GM19468 (cell line): ENCODE measurements at regions not wholly inside any gene's neighbourhood (a gene's known extent, or its start where the extent isn't known, plus 50 kb on each side); places are given as distances from the start of the nearest gene placed in this dataset.

Experiments used
- ATAC-seq: cut with Tn5 transposase; IDR thresholded peaks from one replicate; pipeline ENCODE4 v1.9.1; 2021; ENCODE audit warnings: mild to moderate bottlenecking, moderate library complexity, moderate number of reproducible peaks; ENCODE audit not compliant: unreplicated experiment; ENCODE audit errors: extremely low read depth

DNA sequence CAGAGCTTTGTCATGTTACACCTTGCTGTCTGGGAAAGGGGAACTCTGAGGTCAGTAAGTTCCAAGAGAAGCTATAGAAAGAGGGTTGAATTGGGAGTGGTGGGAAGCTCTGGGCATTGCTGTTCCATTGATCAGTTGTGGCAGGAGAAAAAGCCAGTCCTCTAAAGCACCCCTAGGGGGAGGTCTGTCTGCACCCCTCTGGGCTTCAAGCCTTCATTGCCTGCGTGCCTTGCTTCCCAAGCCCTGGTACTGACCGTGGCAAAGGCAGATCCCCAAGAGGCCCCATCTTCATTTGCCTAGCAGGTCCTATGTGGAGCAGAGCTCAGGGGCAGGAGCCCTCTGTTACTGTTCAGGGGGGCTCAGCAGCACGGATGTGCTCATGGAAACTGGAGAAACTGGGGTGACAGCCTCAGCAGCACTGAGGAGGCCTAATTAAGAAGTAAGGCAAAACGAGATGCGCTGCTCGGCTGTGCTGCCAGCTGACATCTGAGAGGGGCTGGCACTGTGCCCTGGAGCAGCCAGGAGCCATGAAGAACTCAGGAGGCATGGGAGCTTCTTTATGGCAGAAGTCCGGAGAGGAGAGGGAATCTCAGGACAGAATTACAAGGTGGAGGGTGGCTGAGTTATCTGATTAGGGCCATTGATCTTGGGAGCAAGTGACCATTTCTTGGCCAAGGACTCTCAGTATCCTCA lies 270.9 kb downstream of the RPLP1 start:
- no peak for ATAC-seq

DNA sequence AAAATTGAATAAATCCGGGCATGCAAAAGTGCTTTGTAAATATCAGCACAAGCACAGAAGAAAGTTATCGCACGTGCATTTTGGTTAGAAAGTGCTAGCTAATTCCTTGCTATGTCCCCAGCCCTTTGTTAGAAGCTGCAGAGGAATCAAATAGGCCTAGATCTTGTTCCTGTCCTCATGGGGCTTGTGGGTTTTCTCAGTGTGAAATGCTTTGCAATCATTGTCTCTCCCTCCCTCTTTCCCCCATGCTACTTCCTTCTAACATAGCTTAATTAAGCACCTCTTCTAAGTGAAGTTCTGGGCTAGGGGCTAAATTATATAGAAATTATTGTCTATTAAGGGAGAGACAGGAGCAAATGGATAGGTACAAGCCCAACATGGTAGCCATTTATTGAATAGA lies 271.7 kb downstream of the RPLP1 start:
- ATAC-seq, result no peak

DNA sequence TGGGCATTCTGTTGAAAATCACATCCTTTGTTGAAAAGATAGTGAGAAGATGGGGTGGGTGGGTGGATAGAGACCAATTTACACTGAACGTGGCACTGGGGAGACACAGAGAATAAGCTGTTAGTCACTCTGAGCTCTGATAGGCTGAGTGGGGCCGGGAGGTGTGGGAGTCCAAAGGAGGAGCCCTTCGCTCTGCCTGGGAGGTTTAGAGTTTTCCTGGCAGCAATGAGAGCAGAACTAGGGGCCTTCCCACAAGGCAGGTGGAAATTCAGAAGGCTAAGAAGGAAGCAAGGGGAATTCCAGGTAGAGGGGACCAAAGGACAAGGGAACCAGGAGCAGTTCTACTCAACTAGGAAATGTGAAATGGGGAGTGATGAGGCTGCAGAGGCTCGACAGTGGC lies 272.7 kb downstream of the RPLP1 start:
- ATAC-seq, result no peak

DNA sequence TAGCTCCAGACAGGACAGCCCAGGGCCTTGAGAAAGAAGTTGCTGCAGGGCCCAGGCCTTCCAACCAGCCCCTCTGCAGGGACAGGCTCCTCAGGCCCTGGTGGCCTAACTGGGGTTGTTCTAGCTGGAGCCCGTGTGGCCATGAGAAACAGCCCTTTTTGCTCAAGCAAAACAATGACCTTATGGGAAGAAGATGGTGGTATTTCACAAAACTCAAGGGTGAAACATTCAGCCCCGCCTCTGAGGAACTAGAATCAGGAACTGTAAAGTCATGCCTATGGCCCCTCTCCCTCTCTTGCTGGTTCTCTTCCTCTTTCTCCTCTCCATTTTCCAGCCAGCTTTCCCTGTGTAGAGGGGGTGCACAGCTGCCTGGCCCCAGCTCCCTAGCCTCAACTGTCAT lies 273.3 kb downstream of the RPLP1 start:
- no peak for ATAC-seq

DNA sequence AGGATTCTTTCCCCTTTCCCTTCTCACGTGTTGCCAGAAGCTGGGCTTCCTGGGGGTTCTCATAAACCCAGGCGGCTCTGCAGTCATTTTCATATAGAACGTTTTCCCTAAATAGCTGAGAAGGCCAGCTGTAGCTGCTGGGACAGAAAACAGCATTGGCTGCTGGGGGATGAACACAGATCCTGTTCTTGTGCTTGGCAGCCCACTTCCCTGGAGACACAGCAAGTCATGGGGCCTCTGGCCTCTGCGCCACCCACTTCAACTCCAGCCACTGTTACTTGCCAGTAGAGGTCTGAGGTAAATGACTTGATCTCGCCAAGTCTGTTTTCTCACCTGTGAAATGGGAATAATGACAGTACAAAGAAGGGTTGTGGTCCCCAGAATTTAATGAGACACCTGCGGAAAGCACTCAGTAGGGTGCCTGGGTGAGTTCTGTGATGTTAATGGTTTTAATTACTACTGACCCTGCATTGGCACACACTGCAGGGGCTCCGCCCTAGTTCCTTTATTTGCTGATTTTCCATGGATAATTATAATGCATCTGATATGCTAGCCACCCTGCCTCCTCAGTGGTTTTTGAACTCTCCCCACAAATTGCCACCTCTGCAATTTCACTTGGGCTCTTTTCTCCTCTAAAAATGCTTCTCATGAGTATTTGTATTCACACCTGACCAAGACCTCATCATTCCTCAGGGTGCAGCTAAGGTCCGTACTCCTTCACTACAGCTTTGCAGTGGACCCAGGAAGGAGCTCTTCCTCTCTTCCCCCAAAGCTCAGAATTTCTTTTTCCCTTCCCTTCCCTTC lies 274.7 kb downstream of the RPLP1 start:
- no peak for ATAC-seq

DNA sequence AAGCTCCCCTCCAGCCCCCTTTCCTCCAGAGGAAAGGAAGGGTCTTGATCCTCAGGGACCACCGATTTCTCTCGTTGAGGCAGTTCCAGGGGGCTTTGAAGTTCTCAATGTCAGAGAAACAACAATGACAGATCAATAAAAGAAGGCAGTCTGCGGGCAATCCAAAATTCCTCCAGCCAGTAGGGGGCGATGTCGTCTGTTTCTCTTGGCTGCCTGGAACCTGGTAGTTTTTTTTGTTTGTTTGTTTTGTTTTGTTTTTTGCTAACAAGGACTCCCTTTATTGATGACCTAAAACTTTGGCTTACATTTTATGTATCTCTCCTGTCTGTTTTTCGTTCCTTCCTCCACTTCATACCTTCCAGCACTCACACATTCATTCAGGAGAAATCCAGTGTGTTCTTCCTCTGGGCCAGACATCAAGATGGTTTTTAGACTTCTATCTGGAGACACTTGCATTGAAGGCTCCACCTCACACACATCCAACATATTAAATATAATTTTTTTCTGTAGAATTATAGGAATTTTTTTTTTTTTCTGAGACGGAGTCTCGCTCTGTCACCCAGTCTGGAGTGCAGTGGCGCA lies 276.6 kb downstream of the RPLP1 start:
- ATAC-seq, result no peak

DNA sequence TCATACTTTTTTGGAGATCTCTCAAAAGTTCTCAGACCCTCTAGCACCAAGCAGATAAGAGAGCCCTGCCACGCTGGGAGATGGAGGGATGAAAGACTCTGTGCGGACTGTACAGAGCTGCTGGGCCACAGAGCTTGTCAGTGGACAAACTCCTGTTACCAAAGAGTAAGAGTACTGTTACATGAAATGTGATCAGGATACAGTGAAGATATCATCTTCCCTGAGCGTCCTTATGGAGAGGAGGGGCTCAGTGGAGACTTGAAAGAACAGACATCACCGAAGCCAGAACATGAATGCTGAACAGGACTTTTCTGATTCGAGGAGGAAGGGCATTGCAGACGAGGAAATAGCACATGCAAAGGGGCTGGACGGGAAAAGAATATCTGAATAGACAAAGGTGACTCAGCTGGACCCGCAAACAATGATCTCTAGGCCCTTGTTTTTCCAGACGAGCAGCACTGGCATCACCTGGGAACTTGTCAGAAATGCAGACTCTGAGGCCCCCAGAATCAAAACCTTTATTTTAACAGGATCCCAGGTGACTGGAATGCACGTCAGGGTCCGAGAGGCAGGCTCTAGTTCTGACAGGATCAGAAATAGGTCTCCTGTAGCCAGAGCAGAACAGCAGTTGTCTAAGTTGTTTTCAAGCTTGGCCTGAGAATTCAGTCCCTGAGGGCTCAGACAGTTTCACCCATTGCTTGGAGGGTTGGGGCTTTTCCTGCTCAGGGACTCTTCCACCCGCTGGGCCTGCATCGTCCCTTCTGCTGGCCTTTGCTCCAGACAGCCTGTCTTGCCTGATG lies 277.9 kb downstream of the RPLP1 start:
- ATAC-seq, result no peak

DNA sequence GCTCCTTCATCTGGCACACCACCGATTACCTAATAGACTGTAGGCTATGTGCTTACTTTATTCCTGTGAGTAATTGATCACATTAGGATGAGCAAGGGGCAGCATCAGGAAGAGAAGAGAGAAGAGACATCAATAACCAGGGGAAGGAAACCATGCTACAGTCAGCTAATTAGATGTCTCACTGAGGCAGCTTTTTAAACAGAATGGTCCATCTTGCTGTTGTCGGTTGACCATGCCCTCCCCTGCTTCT lies 278.4 kb downstream of the RPLP1 start:
- ATAC-seq, result no peak

DNA sequence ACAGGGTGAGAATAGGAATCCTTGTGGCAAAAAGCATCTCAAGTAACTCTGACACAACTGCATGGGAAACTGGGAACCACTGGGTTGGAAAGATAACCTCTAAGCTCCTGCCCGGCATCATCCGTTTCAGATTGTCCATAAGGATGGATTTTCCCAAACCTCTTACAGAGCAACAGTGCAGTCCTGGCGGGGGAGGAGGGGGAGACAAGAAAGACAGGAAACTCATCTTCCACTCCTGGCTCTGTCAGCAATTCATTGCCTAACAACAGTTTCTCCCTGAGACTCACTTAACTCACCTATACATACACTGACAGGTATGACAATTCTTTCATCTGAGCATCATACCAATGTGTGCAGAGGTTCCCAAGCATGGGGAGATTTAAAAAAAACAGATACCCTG lies 279.0 kb downstream of the RPLP1 start:
- no peak for ATAC-seq

DNA sequence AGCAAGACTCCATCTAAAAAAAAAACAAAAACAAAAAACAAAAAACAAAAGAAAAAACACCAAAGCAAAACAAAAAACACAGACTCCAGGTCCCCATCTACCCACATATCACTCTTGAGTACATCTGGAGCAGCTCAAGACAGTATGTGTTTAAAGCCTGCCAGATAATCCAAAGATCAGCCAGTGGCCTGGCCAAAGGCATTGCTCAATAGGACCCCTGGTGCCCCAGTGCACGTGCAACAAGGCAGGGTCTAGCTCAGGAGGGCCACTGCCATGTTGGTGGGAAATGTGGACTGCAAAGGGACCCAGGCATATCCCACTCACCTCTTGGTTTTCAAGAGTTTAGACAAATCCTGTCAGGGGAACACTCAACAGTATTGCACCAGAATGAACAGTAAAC lies 279.5 kb downstream of the RPLP1 start:
- no peak for ATAC-seq

DNA sequence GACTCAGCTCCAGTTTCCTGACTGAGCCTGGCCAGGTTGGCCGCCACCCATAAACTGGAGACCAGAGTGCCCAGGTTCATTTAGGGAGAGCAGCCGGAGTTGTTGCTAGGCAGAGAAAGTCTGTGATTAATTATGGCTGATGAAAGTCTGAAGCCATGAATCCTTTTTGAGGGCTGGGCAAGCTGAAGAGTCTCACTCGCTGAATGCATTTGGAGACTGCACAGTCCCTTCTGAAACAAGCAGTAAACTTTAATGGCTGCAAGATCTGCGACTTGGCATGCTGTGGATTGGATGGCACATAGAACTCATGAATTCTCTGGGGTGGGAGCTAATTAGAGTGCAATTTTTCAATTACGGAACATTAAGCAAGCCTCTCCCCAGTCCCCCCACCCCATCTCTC lies 282.1 kb downstream of the RPLP1 start:
- no peak for ATAC-seq

DNA sequence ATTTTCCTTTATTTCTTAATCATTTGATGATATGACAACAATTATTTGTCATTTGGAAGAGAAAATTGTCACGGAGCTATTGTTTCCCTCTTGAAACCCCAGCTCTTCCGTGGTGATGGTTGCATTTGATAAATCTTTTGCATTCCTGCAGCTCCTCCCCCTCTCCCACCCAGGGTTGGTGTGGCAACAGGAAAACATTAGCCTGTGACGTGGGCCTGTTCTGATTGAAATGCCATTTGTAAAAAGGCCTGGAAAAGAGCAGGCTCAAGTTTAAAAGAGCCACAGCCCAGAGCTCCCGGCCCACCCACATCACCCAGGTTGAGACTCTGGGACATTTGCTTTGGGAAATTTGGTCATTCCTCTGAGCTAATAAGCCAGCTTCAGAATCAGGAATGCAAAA lies 282.5 kb downstream of the RPLP1 start:
- ATAC-seq, result no peak

DNA sequence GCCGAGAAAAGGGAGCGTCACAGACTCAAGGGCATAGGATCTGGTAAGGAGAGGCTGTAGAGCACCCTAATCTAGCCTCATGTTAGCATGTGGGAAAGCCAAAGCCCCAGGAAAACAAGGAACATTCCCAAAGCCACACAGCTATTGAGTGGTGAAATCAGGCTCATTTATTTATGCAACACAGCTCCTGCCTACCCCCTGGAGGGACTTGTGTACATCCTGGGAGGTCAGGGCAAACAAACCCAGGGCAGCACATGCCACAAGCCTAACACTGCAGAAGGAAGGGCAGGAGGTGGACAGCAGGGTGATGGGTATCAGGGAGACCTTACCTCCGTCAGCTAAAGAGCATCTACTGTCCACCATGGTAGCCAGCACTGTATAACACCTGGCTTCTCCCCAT lies 283.5 kb downstream of the RPLP1 start:
- no peak for ATAC-seq

DNA sequence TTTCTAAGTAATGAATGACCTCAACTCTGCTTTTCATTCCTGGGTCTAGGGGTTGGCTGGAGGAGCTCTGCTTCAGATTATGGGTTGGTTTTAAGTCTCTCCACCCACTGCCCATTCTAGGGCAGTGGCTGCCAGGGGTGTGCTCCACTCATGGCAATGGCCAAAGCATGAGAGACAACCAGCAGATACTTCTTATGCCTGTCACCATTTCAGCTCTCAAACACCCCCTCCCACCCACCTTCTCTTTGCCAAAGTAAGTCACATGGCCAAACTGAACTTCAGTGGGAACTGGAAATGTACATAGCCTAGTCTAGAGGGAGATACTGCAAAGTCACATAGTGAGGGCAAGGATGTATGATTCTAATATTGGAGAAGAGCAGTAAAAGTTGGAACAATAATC lies 285.3 kb downstream of the RPLP1 start:
- no peak for ATAC-seq

DNA sequence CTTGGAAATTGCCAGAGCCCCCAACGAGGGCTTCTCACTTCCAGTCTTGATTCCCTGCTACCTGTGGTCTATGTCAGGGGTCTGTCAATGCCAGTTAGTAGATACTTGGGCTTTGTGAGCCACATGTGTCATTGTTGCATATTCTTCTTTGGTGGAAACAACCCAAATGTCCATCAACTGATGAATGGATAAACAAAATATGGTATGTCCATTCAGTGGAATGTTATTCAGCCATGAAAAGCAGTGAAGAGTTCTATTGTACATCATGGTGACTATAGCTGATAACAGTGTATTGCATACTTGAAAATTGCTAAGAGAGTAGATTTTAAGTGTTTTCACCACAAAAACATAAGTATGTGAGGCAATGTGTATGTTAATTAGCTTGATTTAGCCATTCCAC lies 288.1 kb downstream of the RPLP1 start:
- ATAC-seq, result no peak

DNA sequence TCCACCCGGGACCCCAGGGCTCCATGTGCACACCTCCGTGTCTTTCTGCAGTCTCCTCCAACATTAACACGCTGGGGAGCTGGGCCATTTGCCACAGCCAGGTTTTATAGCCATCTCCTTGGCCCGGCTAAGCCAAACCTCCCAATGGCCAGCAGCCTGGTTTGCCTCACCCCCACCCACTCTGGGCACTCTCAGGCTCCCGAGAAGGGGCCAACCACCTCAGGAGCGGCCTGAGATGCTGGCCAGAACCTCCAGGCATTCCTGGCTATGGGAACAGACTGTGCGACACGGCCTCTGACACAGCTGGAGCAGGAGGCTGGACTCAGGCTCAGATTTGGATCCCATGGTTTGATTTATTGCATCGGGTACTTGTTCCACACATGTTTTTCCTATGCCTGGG lies 289.7 kb downstream of the RPLP1 start:
- ATAC-seq, result no peak

DNA sequence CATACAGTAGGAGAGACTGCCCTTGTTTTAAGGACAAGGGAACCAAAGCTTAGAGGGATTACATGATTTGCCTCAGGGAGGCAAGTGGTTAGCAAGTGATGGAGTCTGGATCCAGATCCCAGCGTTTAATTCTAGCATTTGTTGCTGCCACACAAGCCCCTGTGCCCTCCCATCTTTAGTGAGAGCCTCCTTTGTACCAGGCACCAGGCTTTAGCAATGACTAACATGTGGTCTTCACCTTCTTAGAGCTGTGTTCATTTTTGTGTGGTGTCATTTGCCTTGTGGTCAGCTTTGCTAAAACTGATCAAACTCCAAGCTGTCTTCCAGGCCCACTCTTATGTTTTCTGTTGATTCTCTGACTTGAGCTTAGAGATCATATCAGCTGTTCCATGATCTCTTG lies 290.5 kb downstream of the RPLP1 start:
- ATAC-seq, result no peak

DNA sequence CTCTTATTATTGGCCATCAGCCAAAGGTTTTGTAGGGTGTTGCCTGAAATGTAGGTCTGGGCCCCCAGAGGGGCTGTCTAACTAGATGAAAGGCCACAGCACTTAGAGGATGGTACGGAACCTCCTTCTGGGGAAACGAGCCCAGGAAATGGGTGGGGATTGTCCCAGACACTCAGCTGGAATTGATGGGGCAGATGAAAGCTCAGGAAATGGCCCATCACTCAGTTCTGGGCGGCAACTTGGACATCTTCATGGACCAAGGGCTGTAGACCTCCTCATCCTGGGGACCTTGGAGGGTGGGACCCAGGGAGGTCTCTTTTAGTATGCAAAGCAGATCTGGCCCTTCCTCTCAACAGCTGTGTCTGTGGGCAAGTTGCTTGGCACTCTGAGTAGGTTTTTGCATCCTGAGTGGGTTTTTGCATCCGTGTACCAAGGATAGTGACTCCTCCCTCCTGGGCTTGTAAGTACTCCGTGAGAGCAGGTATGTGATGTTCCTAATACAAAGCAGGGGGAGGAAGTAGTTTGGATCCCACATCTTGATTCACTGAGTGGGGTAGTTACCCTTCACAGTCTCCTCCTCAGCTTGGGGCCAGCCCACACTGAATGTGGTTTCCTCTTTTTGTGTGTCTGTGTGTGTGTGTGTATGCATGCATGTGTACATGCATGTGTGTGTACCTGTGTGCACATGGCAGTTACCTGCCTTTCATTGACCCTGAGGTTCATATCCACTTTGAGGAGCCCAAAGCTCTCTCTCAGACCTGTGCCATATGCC lies 292.0 kb downstream of the RPLP1 start:
- no peak for ATAC-seq

DNA sequence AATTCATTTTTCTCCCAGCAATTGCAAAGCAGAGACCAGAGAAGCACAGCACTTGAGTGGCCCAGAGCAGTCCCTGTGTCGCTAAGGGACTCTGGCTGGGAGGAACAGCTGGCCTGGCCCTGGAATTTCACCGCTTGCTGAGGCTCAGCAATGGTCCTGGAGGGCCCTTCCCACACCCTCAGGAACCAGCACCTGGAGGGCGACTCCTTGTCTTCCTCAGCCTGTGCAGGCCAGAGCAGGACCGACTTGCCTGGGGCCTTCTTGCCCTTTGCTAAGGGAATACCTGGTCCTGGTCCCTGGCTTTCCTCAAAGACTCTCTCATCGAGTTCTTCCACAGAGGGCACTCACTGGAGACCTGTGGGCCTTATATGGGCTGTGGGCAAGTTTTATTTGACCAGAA lies 294.6 kb downstream of the RPLP1 start:
- no peak for ATAC-seq

DNA sequence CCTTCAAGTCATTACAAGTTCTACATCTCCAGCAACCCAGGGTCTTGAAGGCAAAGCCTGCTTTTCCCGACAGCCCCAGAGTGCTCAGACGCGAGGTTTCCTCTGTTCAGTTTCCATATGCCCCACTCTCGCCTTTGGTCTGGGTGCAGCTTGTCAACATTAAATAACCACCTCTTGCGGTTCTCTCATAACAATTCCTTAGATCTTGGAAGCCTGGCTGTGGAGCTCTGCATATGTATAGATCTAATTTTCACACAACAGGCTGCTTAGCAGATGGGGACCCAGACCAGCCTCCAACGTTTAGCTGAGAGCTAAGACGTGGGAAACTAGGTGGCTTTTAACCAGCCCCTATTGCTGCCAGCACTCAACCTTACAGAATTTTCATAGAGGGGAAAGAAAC lies 295.5 kb downstream of the RPLP1 start:
- no peak for ATAC-seq
